ENCODE measurements at regions not wholly inside any gene's neighbourhood (a gene's known extent, or its start where the extent isn't known, plus 50 kb on each side); places are given as distances from the start of the nearest gene placed in this dataset.

GRCh38 chr14:101115652-101116051 is 212.1 kb upstream of the RTL1 start:
- TF ChIP-seq POLR2A (IDR thresholded peaks at IDR 0.05), result no peak
- TF ChIP-seq CTCF (IDR thresholded peaks at IDR 0.05), result no peak
